ENCODE measurements at regions not wholly inside any gene's neighbourhood (a gene's known extent, or its start where the extent isn't known, plus 50 kb on each side); places are given as distances from the start of the nearest gene placed in this dataset.

GRCh38 chr2:191738003-191738402 is 60.1 kb downstream of the NABP1 start:
- DNase-seq (ENCODE audit: low read depth, low spot score), result no peak

GRCh38 chr2:191738667-191739066 is 60.7 kb downstream of the NABP1 start:
- DNase-seq (ENCODE audit: low read depth, low spot score), result no peak

- no peak for DNase-seq (ENCODE audit: low read depth, low spot score)
These were observed 61.3 kb downstream of the NABP1 start for GRCh38 chr2:191739194-191739593.

- DNase-seq (ENCODE audit: low read depth, low spot score), result no peak
These were observed 62.1 kb downstream of the NABP1 start for GRCh38 chr2:191740016-191740419.

GRCh38 chr2:191740759-191741158 is 62.8 kb downstream of the NABP1 start:
- DNase-seq (ENCODE audit: low read depth, low spot score), result no peak

- no peak for DNase-seq (ENCODE audit: low read depth, low spot score)
These were observed 68.6 kb downstream of the NABP1 start for GRCh38 chr2:191746346-191747169.

GRCh38 chr2:191747170-191747530 is 69.2 kb downstream of the NABP1 start:
- no peak for DNase-seq (ENCODE audit: low read depth, low spot score)

- DNase-seq (ENCODE audit: low read depth, low spot score), result no peak
These were observed 70.1 kb downstream of the NABP1 start for GRCh38 chr2:191748059-191748461.

- DNase-seq (ENCODE audit: low read depth, low spot score), result no peak
These were observed 70.7 kb downstream of the NABP1 start for GRCh38 chr2:191748528-191749180.

GRCh38 chr2:191749181-191749540 is 71.2 kb downstream of the NABP1 start:
- no peak for DNase-seq (ENCODE audit: low read depth, low spot score)

- DNase-seq (ENCODE audit: low read depth, low spot score), result no peak
These were observed 76.2 kb downstream of the NABP1 start for GRCh38 chr2:191754103-191754502.

GRCh38 chr2:191756761-191757160 is 78.8 kb downstream of the NABP1 start:
- DNase-seq (ENCODE audit: low read depth, low spot score), result no peak

GRCh38 chr2:191757208-191757607 is 79.3 kb downstream of the NABP1 start:
- DNase-seq (ENCODE audit: low read depth, low spot score), result no peak

GRCh38 chr2:191758518-191759507 is 80.9 kb downstream of the NABP1 start:
- DNase-seq (ENCODE audit: low read depth, low spot score), result peak; percentile 70

- no peak for DNase-seq (ENCODE audit: low read depth, low spot score)
These were observed 81.7 kb downstream of the NABP1 start for GRCh38 chr2:191759680-191760079.

GRCh38 chr2:191760655-191761262 is 82.8 kb downstream of the NABP1 start:
- DNase-seq (ENCODE audit: low read depth, low spot score), result no peak

- DNase-seq (ENCODE audit: low read depth, low spot score), result no peak
These were observed 73.8 kb downstream of the CAVIN2 start for GRCh38 chr2:191773136-191773535.

GRCh38 chr2:191777351-191777750 is 69.5 kb downstream of the CAVIN2 start:
- DNase-seq (ENCODE audit: low read depth, low spot score), result no peak

GRCh38 chr2:191778041-191778440 is 68.8 kb downstream of the CAVIN2 start:
- DNase-seq (ENCODE audit: low read depth, low spot score), result no peak

- no peak for DNase-seq (ENCODE audit: low read depth, low spot score)
These were observed 64.5 kb downstream of the CAVIN2 start for GRCh38 chr2:191782351-191782750.

- no peak for DNase-seq (ENCODE audit: low read depth, low spot score)
These were observed 63.5 kb downstream of the CAVIN2 start for GRCh38 chr2:191783416-191783815.

Data from ELF-1 (cell line).